Astrocyte (in vitro differentiated cells and primary cell): ENCODE measurements at regions not wholly inside any gene's neighbourhood (a gene's known extent, or its start where the extent isn't known, plus 50 kb on each side); places are given as distances from the start of the nearest gene placed in this dataset.

Experiments
- DNase-seq: peaks from one replicate; pipeline ENCODE4 v3.0.0-alpha.2; 2010; ENCODE audit warnings: low read depth
- FAIRE-seq: peaks from 2 replicates; lab custom pipeline; 2011; peaks lifted over from hg19 to GRCh38; lab: Jason Lieb, UNC
- H2AFZ ChIP-seq: 2 replicates; pipeline ENCODE4 v1.6.0; 2012; ENCODE audit warnings: low read depth, low read length, inconsistent platforms
- H3K27ac ChIP-seq: 2 replicates; pipeline ENCODE4 v1.5.1; 2011; ENCODE audit warnings: low read depth, low read length, inconsistent platforms
- H3K27me3 ChIP-seq: 2 replicates; pipeline ENCODE4 v1.6.0; 2011; ENCODE audit warnings: low read length, inconsistent platforms; ENCODE audit not compliant: insufficient read depth
- H3K36me3 ChIP-seq: 2 replicates; pipeline ENCODE4 v1.5.1; 2011; ENCODE audit warnings: low read length, inconsistent platforms; ENCODE audit not compliant: insufficient read depth
- H3K4me1 ChIP-seq: 2 replicates; pipeline ENCODE4 v1.5.1; 2011; ENCODE audit warnings: low read length, inconsistent platforms; ENCODE audit not compliant: insufficient read depth
- H3K4me2 ChIP-seq: 2 replicates; pipeline ENCODE4 v1.6.0; 2012; ENCODE audit warnings: low read length, inconsistent platforms
- H3K4me3 ChIP-seq: 2 replicates; pipeline ENCODE4 v1.5.1; 2011; ENCODE audit warnings: low read depth, mild to moderate bottlenecking, low read length, inconsistent platforms; ENCODE audit not compliant: insufficient read depth
- H3K79me2 ChIP-seq: 2 replicates; pipeline ENCODE4 v1.6.0; 2012; ENCODE audit warnings: mild to moderate bottlenecking, low read length, inconsistent platforms; ENCODE audit not compliant: insufficient read depth
- H3K9ac ChIP-seq: 2 replicates; pipeline ENCODE4 v1.6.0; 2012; ENCODE audit warnings: mild to moderate bottlenecking, low read length, inconsistent platforms
- H3K9me3 ChIP-seq: 2 replicates; pipeline ENCODE4 v1.5.1; 2012; ENCODE audit warnings: low read depth, mild to moderate bottlenecking, low read length, inconsistent platforms; ENCODE audit not compliant: insufficient read depth
- H4K20me1 ChIP-seq: 2 replicates; pipeline ENCODE4 v1.6.0; 2012; ENCODE audit warnings: low read length, inconsistent platforms; ENCODE audit not compliant: insufficient read depth
- H3K27ac Mint-ChIP-seq: one replicate; pipeline ENCODE4 v1.8.0; 2021; ENCODE audit warnings: mild to moderate bottlenecking, mixed read lengths; ENCODE audit not compliant: unreplicated experiment
- H3K27me3 Mint-ChIP-seq: one replicate; pipeline ENCODE4 v1.8.0; 2021; ENCODE audit warnings: low read depth, mixed read lengths; ENCODE audit not compliant: unreplicated experiment
- H3K36me3 Mint-ChIP-seq: one replicate; pipeline ENCODE4 v1.8.0; 2021; ENCODE audit warnings: low read depth, mixed read lengths; ENCODE audit not compliant: unreplicated experiment
- H3K4me1 Mint-ChIP-seq: one replicate; pipeline ENCODE4 v1.8.0; 2021; ENCODE audit warnings: low read depth, mixed read lengths; ENCODE audit not compliant: unreplicated experiment
- H3K4me3 Mint-ChIP-seq: one replicate; pipeline ENCODE4 v1.8.0; 2021; ENCODE audit warnings: mild to moderate bottlenecking, moderate library complexity, mixed read lengths; ENCODE audit not compliant: unreplicated experiment
- H3K9me3 Mint-ChIP-seq: one replicate; pipeline ENCODE4 v1.8.0; 2021; ENCODE audit warnings: mild to moderate bottlenecking, mixed read lengths; ENCODE audit not compliant: unreplicated experiment
- EZH2 ChIP-seq: IDR thresholded peaks from 2 replicates; pipeline ENCODE4 v1.6.1; 2012; ENCODE audit warnings: mild to moderate bottlenecking, low read length, inconsistent platforms; ENCODE audit not compliant: insufficient read depth
- TF ChIP-seq, protein P1 (sequence below): IDR thresholded peaks from 2 replicates; pipeline ENCODE4 v1.5.1; 2011; ENCODE audit warnings: low read depth, mild to moderate bottlenecking, inconsistent platforms, low read length, moderate library complexity; ENCODE audit not compliant: insufficient read depth

DNA sequence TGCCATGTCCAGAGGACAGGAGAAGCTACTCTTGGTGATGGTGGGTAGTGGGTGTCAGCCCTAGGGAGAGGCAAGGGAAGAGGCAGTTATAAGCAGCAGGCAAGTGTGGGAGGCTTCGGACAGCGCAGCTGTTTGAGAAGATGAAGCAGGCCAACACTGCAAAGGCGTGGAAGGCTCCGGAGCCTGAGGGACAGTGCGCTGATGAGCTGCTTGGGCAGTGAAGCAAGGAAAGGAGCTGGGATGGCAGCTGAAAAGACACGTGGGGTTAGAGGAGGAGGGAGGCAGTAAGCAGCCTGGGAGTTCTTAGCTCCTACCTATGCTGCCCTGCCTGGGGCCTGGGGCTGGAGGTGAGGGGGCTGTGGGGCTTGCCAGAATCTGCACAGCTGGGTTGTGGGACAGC, 50.1 kb upstream of the CRTAC1 start:
- Mint-ChIP-seq H3K27me3 (peaks cover 80% of the 10 kb centered on the region), H3K4me3 (no peak overlapping the region), H3K36me3 (no peaks in the 10 kb centered on the region), H3K9me3 (peaks cover 3% of the 10 kb centered on the region), H3K4me1 (no peaks in the 10 kb centered on the region), H3K27ac (no peak overlapping the region)
- Histone ChIP-seq H3K4me1 (no peaks in the 10 kb centered on the region), H3K27ac (no peak overlapping the region), H4K20me1 (no peaks in the 10 kb centered on the region), H2AFZ (no peak overlapping the region), H3K79me2 (no peaks in the 10 kb centered on the region), H3K36me3 (no peaks in the 10 kb centered on the region), H3K4me3 (no peak overlapping the region), H3K9me3 (no peaks in the 10 kb centered on the region), H3K27me3 (no peaks in the 10 kb centered on the region), H3K4me2 (no peak overlapping the region), H3K9ac (no peak overlapping the region)
- TF ChIP-seq, protein P1, sequence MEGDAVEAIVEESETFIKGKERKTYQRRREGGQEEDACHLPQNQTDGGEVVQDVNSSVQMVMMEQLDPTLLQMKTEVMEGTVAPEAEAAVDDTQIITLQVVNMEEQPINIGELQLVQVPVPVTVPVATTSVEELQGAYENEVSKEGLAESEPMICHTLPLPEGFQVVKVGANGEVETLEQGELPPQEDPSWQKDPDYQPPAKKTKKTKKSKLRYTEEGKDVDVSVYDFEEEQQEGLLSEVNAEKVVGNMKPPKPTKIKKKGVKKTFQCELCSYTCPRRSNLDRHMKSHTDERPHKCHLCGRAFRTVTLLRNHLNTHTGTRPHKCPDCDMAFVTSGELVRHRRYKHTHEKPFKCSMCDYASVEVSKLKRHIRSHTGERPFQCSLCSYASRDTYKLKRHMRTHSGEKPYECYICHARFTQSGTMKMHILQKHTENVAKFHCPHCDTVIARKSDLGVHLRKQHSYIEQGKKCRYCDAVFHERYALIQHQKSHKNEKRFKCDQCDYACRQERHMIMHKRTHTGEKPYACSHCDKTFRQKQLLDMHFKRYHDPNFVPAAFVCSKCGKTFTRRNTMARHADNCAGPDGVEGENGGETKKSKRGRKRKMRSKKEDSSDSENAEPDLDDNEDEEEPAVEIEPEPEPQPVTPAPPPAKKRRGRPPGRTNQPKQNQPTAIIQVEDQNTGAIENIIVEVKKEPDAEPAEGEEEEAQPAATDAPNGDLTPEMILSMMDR: no peak
- no peak for TF ChIP-seq EZH2
- no peak for FAIRE-seq
- no peak for DNase-seq
